ENCODE measurements at regions not wholly inside any gene's neighbourhood (a gene's known extent, or its start where the extent isn't known, plus 50 kb on each side); places are given as distances from the start of the nearest gene placed in this dataset.
A peak's percentile ranks its signal among the peaks of the same experiment; 100 is the strongest.
"Not testable (repeated sequence)": the region's sequence is repeated elsewhere in the genome, so short reads cannot be mapped to it uniquely, and the experiment has no call there.

GRCh38 chr15:92848852-92849598 lies 51.1 kb upstream of the CHD2 start:
- Histone ChIP-seq H3K27ac (ENCODE audit: low read length) (peak overlapping the region; percentile 61), H3K4me1 (ENCODE audit: control insufficient read depth, insufficient read depth, low read length) (peaks cover 35% of the 10 kb centered on the region), H3K4me3 (ENCODE audit: low read length) (no peak overlapping the region), H3K36me3 (ENCODE audit: control insufficient read depth, insufficient read depth, low read length) (no peaks in the 10 kb centered on the region), H3K27me3 (ENCODE audit: control insufficient read depth, insufficient read depth, low read length) (no peaks in the 10 kb centered on the region), H3K9me3 (ENCODE audit: control insufficient read depth, insufficient read depth, low read length) (no peaks in the 10 kb centered on the region)
- Mint-ChIP-seq H3K4me3 (no peak overlapping the region), H3K27ac (peak overlapping the region; percentile 41 to 71), H3K9me3 (no peaks in the 10 kb centered on the region), H3K27me3 (ENCODE audit: low read depth in 2 of 2) (peaks cover 0 to 3% of the 10 kb centered on the region in 2 donors), H3K4me1 (peaks cover 9 to 19% of the 10 kb centered on the region in 2 donors), H3K36me3 (no peaks in the 10 kb centered on the region)
- TF ChIP-seq, protein P1, sequence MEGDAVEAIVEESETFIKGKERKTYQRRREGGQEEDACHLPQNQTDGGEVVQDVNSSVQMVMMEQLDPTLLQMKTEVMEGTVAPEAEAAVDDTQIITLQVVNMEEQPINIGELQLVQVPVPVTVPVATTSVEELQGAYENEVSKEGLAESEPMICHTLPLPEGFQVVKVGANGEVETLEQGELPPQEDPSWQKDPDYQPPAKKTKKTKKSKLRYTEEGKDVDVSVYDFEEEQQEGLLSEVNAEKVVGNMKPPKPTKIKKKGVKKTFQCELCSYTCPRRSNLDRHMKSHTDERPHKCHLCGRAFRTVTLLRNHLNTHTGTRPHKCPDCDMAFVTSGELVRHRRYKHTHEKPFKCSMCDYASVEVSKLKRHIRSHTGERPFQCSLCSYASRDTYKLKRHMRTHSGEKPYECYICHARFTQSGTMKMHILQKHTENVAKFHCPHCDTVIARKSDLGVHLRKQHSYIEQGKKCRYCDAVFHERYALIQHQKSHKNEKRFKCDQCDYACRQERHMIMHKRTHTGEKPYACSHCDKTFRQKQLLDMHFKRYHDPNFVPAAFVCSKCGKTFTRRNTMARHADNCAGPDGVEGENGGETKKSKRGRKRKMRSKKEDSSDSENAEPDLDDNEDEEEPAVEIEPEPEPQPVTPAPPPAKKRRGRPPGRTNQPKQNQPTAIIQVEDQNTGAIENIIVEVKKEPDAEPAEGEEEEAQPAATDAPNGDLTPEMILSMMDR (IDR thresholded peaks at IDR 0.05): no peak
- intact Hi-C loops (cut with micrococcal nuclease): no loop called here
- DNase-seq (peak in 1 of 2 donors; percentile 82), ATAC-seq (peak; percentile 79 to 89 (median 85))
- WGBS (ENCODE audit: insufficient coverage): 60% methylated on average over 13 of the region's 13 CpGs

- not testable (repeated sequence) for ATAC-seq, H3K27ac Mint-ChIP-seq
- 93% methylated on average over 3 of the region's 3 CpGs for WGBS (ENCODE audit: insufficient coverage)
These were observed 49.9 kb upstream of the CHD2 start for GRCh38 chr15:92850218-92850617.

More at GRCh38 chr15:92850218-92850617, 49.9 kb upstream of the CHD2 start:
- H3K27me3 Mint-ChIP-seq (ENCODE audit: low read depth in 2 of 2); H3K9me3 ChIP-seq (ENCODE audit: control insufficient read depth, insufficient read depth, low read length); H3K27ac ChIP-seq (ENCODE audit: low read length); H3K36me3 ChIP-seq (ENCODE audit: control insufficient read depth, insufficient read depth, low read length); H3K4me3 ChIP-seq (ENCODE audit: low read length); H3K36me3 Mint-ChIP-seq; H3K27me3 ChIP-seq (ENCODE audit: control insufficient read depth, insufficient read depth, low read length); H3K9me3 Mint-ChIP-seq; intact Hi-C loops (cut with micrococcal nuclease); H3K4me3 Mint-ChIP-seq: not testable (repeated sequence)
- peaks cover 3 to 13% of the 10 kb centered on the region in 2 donors for H3K4me1 Mint-ChIP-seq
- DNase-seq: peak in 1 of 2 donors; percentile 22
- peaks cover 30% of the 10 kb centered on the region for H3K4me1 ChIP-seq (ENCODE audit: control insufficient read depth, insufficient read depth, low read length)
